ENCODE measurements at regions not wholly inside any gene's neighbourhood (a gene's known extent, or its start where the extent isn't known, plus 50 kb on each side); places are given as distances from the start of the nearest gene placed in this dataset.

DNA sequence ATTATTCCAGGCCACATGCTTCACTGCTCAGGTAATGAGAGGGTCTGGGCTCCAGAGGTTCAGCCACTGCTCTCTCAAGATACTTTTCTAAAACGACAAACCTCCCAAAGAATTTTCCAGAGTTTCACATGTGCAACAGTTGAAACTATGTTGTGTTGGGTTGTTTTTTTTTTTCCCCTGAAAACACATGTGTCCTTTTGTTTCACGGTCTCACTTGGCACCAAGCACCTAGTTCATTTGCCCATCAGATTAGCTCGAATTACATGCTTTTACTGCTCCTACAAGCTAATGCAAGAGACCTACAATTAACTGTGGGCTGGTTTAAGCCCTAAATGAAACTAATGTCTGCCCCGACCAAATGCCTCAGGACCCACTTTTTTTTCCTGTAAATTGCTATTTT is 313.3 kb downstream of the FGFR2 start:
- DNase-seq, result no peak

DNA sequence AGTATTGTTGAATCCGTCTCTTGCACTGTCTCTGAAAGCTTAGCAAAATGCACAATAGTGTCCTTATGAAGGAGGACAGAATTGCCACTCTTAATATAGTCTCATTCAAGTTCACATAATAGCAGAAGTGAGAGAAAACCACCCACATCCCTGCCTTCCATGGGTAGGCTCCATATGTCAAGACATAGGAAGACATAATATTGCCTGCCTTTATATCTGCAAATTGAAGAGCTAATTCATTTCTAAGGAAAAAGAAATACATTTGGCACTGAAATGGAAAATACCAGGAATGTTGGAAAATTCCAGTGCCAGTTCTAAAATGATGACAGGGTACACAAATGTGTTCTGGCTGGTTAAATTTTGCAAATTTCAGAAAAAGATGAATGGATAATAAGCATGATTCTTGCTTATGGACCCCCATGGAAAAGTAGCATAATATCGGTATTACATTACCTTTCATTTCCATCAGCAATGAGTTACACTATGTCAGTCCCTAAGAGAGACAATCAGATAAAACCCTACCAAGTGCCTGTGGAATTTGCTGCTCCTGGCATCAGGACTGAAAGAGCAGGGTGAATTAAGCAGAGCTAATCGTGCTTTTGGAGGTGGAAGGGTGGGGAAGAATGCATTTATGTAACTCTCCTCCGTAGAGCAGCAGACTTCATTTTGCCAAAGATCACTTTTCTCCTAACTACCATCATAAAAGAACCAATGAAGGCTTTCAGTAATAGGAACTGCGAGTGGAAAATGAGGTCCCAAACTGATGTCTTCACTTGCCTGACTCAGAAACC is 312.6 kb downstream of the FGFR2 start:
- no peak for DNase-seq

DNA sequence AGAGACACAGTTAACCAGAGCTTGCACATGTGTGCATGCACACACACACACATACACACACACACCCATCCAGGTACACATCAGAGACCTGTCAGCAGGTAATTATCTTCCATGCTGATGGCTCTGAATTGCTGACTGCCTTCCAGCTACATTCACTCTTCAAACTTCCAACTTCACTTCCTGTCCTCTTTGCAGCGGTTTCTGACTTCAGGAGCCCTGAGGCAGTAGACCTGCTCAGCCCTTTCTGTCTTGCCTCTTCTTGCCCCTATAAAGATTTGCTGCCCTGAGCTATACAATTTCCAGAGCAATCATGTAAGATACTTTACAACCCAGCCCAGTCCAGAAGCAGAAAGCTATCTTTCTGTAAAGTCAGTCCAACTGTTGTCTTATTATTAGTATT is 310.2 kb downstream of the FGFR2 start:
- no peak for DNase-seq

DNA sequence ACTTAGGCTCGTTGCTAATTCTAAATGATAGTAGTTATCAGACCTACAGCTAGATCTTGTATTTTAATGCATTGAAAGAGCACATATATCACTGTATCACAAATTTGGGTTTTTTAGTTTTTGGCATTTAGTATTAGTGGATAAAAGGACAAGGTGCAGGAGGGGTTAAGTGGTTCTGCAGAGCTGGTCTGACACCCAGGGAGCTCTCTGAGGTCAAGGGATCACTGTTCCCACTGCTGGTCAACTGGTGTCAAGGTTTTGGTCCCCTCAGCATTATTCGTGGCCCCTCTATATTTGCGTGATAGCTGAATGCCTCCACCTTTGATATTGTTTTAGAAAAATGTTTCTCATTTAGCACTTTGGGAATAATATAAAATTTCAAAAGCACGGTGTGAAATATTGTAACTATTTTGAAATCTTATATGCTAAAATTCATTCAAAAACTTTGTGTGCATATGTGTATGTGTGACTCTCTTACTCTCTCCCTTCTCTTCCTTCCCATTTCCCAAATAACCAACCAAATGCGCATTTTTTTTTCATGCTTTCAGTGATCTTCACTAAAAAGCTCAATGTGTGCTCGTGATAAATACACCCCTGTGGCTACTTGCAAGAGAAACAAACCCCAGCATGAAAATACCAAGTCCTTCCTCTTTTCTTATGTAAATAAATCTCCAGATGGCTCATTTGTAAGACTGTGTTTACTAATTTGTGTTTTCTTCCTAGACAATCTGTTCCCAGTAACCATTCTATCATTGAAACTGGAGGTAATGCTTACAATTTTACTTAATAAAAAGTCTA is 309.2 kb downstream of the FGFR2 start:
- DNase-seq, result no peak

DNA sequence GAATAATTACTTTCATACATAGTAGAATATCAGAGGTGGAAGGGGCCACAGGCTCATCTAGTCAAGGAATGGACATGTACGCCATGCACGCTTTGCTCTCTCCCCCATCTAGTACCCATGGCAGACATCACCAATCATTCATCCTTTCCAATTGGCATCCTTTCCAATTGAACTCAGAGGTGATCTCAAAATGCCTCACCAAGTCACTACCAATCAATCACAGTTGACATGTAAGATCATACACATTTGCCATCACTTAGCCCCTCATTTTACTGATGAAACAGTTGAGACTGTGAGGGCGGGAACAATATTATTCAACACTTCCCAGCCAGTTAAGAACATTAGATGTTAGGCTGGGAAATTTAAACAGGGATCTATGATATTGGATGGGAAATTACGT is 308.4 kb downstream of the FGFR2 start:
- DNase-seq, result no peak

DNA sequence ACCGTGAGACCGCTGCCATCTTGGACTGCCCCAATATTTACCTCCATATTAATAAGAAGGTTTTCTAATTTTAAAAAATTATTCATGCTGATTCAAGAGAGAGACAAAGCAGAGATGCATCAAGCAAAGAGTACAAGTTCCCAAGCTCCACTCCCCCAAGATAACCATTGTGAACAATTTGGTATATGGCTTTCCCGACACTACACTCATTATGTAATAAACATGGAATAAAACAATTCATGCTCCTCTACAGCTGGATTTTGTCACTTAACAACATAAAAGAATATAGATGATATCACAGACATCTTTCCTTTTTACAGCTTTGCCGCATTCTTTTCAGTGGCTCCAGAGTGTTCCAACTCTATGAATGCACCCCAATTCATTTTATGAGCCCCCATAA is 307.6 kb downstream of the FGFR2 start:
- DNase-seq, result no peak

DNA sequence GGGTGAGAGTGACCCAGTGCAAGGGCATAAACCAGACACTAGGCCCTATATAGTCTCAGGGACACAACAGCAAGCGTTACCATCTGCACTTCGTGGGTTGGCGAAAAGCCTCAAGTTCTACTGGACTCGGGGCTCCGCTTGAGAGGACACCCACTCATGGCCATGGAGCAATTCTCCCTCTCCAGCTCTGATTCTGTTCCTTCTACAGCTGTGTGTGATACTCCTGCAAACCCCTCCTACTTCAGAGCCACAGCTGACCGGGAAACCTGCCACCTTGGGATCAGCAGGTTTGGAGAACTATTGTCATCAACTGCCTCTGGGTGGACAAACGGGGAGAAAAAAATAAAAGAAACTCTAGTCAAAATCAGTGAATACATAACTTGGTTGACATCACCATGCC is 306.9 kb downstream of the FGFR2 start:
- no peak for DNase-seq

DNA sequence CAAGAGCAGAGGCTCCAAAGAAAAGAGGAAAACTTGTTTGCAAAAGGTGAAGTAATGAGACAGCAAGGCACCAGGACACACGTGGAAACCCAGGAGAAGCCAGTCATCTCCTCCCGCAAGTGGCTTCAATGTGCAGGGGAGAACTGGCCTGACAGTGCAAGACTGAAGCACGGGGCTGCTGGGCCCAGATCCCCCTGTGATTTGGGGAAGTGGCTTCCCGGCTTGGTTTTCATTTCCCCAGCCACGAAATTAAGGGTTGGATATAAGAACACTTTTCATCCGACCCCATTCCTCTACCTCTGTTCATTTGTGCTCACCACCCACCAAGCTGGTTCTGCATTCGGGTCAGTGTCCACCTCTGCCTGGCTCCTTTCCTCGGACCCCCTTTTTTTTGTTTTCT is 306.4 kb downstream of the FGFR2 start:
- DNase-seq, result no peak

DNA sequence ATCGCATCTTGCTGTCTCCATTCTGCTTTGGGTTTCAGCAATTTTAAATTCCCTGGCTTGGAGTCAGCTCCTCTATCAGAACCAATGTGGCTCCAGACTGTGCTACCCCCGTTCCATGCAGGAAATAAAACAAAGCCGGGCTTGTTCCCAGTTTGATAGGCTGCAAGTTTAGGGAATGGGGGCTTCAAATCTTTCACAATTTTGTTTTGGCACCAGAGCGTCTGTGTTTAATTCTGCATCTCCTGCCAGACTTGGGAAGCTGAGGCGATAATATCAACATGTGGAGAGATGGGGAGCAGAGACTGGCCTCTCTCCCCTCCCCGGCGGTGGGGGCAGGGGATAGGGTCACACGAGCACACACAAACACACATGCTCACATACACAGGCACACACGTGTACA is 305.9 kb downstream of the FGFR2 start:
- no peak for DNase-seq

DNA sequence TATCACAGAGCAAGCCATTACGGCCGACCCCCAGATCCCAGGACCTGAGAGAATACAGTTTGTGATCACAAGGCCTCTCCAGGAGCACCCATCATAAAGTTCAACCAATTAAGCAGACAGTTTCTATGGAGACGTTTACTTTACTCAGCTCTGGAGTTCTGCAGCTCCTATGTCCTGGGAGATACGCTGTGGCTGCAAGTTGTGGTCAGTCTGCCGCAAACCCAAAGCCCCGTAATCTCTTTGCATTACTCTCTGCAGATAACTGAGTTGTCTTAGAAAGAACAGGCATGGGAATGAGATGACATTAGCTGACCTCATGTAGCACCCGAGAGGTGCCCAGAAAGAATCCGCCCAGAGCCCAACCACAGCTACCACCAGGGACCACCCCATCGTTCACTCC is 305.1 kb downstream of the FGFR2 start:
- no peak for DNase-seq

DNA sequence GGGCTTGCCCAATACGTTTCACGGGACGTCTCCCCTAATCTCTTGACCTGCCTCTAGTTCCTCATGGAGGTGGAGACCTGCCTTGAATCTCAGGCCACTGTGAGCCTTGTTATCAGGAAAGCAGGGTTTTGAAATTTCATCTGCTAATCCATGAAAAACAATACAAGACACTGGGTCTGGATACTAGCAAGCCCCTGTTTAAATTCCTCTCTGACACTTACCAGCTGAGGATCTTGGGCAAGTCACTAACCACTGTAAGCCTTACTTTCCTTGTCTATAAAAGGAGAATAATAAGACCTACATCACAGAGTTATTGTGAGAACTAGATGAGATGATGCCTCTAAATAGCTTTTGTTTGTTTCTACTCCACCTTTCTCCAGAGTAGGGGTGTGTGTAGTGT is 303.6 kb downstream of the FGFR2 start:
- no peak for DNase-seq

DNA sequence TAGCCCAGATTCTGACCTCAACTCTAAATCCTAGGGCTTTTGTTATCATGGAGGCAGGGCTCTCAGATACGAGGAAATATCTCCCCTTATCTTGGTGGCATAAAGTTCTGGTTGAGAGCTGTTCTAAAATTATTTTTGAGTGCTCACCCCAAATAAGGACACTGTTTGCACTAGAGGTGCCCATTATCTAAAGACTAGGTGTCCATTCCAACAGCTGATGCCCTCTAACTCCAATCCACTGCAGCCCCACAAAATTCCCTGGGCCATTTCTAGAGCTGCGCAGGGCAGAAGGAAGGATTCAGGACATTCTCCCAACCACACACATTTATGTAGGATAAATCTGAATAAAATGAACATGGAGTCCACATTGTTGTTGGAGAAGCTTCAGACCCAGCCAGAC is 301.9 kb downstream of the FGFR2 start:
- DNase-seq, result no peak

DNA sequence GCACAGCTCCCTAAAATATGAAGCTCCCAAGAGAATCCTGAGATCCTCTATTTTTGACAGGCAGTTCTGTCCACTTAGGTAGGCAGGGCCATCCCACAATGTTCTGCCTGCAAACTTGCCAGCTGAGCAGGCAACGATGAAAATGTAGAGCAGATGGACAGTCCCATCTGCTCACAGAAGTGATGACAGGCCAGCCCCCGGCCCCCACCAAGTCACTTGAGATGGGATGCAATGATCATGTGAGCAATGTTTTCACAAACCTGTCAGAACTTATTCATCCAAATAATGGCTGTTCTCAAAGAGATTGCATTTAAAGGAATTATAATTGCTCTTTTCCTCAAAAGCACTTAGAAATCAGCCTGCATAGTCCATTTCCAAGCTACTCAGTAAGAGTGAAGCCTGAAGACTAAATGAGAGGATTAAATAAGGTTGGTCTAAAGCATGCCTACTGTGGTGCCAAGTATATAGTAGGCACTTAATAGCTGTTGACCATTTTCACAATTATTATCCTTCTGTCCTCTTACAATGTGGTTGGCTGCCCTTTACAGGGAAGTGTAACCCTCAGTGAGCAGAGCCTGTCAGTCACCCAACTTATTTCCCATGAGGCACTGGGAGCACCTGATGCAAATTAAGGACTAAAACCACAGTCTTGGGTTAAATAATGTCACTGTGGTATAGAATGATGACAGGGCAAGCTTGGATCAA is 301.2 kb downstream of the FGFR2 start:
- no peak for DNase-seq

DNA sequence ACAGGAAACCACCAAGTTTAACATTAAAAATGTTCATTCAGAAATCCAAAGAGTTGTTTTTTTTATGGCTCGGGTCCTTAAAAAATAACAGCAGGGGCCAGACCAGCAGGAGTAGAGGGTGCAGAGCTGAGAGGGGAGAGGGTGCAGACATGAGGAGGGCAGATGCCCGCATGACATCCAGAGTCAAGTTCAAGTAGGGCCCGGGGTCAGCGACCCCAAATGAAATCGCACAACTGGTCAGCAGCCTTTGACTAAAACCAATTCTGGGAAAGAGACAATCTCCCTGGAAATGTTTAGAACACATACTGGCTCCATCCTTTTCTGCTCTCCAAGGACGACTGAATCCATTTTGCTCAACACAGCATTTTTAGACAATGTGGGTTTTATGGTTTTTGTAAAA is 297.5 kb downstream of the FGFR2 start:
- DNase-seq, result no peak

DNA sequence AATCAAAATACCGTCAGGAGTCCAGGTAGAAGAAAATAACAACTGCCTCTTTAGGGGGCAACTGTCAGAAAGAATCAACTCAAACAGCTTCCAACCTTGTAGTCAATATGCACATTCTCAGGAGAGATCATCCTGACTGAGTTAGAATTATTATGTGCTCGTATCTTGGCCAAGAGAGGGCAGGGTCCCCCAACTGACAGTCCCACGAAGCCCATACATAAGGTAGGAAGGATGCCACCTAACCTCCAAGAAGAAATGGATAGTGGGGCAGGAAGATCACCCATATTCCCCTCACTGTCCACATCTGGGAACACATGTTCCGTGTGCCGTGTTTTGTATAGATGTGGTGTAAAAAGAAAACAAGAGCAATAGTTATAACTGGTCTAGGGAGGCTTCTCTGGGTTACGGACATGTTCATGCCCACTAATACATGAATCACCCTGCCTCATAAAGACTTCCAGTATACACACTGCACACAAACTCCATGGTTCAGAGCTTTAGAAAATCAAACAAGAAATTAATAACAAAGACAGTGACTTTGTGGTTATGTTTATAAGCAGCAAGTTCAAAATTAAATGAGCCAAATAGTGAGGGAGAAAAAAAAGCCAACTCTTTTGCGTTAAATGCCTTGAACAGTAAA is 295.6 kb downstream of the FGFR2 start:
- DNase-seq, result no peak

DNA sequence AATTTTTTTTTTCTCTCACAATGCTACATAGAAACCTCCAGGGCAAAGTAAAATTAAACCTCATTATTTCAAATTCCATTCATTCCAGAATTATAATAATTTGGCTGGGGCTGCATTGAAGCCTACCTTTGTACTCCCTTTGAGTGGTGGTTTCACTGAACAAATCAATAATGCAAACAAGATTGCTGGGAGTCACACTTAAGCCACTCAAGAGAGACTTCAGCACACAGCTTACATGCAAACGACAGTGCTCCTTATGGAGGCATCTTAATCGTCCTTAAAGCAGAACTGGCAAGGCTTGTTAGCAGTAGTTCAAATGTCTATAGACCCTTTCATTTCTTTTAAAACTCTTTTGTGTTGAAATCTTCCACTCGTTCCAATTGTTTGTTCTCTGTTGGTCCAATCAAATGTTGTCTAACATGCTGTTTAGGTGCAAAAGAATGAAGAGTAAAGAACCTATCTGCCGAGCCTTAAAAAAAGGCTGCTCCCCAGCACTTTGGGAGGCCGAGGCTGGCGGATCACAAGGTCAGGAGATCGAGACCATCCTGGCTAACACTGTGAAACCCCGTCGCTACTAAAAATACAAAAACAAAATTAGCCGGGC is 294.9 kb downstream of the FGFR2 start:
- DNase-seq, result no peak

DNA sequence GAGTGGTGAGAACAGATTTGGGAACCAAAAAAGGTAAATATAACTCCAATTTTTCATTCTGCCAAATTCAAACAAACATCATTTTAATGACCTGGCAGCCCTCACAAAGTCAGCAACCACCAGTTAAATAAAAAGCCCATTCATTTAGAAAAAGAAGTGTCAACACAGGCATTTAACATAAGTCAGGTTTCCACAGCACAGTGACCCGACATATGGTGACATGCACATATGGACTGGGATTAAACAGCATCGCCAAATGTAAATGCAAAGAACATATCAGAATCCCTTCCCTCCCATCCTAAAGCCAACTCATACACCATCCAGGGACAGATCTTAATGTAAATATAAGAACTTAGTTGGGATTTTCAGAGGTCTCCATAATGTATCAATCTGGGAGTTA is 293.2 kb downstream of the FGFR2 start:
- no peak for DNase-seq

DNA sequence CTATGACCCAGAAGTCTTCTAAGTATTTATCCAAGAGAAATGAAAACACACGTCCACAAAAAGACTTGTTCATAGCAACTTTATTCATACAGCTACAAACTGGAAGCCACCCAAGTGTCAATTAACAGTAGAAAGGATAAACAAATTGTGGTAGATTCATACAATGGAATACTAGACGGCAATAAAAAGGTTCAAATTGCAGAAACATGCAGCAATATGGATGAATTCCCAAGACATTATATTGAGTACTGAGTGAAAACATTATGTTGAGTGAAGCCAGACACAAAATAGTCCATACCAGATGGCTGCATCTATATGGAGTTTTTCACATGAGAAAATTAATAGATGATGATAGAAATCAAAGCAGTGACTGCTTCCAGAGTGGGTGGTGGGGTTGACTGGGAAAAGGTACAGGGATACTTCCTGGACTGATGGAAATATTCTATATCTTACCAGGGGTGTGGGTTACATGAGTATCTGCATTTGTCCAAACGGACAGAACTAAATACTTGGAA is 292.0 kb downstream of the FGFR2 start:
- DNase-seq, result no peak

DNA sequence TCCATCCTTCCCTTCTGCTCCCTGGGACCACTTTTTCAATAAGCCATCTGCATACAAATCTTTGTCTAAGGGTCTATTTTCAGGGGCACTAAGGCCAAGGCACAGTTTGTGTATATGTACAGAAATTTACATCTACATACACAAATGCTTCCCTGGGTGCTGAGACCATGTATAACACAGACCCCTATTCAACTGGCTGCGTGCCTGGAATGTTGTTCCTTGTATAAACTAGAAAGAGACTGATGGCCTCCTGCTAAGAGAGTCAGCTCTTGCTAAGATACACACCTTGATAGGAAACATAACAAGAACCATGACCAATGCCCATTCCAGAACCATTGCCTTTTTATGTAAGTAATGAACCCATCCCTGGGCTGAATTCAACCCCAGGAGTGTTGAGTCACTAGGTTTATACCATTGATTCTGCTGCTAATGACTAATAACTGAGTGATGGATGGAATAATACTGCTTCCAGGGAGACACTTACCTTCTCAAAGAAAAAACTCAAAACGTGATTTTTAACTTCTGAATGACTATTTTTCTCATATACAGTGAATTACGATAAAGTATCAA is 290.7 kb downstream of the FGFR2 start:
- no peak for DNase-seq

DNA sequence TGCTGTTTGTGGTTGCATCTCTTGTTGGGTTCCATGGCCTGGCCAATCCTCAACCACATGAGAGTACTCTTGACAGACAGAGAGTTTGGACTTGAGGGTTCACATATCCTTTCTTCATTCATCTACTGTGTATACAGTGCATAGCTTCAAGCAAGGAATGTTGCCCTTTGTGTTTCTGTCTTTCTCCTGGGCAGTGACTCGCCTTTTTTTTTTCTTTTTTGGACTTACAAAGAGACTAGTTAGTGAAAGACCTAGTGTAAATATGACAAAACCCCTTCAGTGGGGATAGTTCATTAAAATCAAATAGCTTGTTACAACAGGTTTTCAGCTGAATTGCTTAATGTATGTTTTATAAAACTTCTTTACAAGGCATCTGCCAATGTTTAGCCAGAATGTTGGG is 290.2 kb downstream of the FGFR2 start:
- no peak for DNase-seq

DNA sequence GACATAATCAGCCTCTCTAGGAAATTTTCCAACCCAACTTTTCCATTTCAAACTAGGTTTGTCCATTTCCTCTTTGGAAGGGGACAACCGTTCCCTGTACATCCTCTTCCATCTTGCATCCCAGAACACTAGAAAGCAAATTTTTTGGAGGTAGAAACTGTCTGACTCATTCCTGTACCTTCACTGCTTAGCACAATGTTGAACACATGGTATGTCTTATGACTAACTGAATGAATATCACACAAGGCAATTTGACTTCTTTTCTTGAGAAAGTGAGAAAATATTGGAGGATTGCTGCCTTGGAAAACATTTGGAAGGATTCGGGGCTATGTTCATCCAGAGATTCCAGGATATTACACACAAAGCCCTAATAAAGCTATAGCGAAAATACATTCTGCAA is 289.1 kb downstream of the FGFR2 start:
- no peak for DNase-seq

DNA sequence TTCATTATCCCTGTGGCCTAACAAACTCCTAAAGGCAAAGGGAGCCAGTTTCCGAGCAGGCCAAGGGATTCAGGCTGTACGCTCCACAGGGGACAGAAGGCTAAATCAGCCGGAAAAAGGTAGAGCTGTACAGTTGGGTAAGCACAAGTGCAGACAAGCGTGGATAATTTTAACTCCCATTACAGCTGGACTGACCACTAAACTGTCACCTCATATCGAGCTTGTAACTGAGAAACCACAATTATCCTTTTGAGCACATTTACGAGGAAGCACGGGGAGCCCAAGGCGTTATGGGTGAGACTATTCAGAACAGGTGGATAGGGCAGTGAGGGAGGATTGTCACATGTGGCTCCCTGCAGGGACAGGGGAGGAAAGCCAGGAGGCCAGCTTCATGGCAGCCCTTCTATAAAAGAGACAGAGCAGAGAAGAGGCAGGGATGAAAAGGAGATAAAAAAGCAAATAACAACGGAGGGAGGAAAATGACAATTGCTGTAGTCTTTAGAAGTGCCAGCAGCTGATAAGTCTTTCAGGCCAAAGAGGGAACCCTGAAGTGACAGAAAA is 288.0 kb downstream of the FGFR2 start:
- DNase-seq, result no peak

All from NCI-H2029 treated with DMSO at 0.1 percent for 48 hours (cell line).